ENCODE measurements at regions not wholly inside any gene's neighbourhood (a gene's known extent, or its start where the extent isn't known, plus 50 kb on each side); places are given as distances from the start of the nearest gene placed in this dataset.

DNA sequence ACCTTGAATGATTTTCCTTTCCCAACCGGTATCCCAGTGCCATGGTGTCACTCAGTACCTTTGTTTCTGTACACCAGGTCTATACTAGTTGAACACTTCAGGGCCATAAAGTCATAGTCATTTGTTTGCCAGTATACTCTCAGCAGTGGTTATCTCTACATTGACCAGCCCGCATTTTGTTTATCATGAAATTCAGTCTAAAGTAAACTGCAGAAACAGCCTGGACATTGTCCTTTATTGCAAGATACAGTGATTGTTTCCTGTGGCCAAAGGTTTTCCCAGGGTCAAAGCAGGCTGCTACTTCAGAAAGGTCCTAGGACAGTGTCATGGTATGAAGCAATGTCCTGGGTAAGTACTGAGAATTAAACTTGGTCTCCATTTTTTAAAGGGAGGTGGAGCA lies 407.4 kb downstream of the RWDD3 start:
- FAIRE-seq: no peak
- Histone ChIP-seq H4K8ac (ENCODE audit: extremely low read depth, insufficient read depth, low read length) (no peak overlapping the region), H2AK5ac (ENCODE audit: low read depth, low read length) (no peak overlapping the region), H2BK12ac (ENCODE audit: low read depth, low read length) (no peak overlapping the region), H4K20me1 (replicated peaks in 1 of 2; ENCODE audit: control insufficient read depth in 1 of 2, insufficient read depth in 2 of 2, low read length in 2 of 2) (no peaks in the 10 kb centered on the region), H3K18ac (ENCODE audit: extremely low read depth, low read length) (no peak overlapping the region), H3K9me3 (ENCODE audit: insufficient read depth in 2 of 2, low read depth in 1 of 2, low read length in 1 of 2) (no peaks in the 10 kb centered on the region), H3K36me3 (ENCODE audit: control insufficient read depth in 2 of 4, insufficient read depth in 4 of 4, low read length in 3 of 4) (no peaks in the 10 kb centered on the region), H2BK5ac (ENCODE audit: low read depth, low read length) (no peak overlapping the region), H3K4me3 (ENCODE audit: extremely low read depth in 1 of 4, insufficient read depth in 2 of 4, low read depth in 3 of 4, low read length in 4 of 4) (no peak overlapping the region), H4K5ac (ENCODE audit: insufficient read length, low read depth, low read length) (no peak overlapping the region), H3K9ac (replicated peaks in 1 of 4; ENCODE audit: extremely low read depth in 1 of 4, low read depth in 3 of 4, low read length in 3 of 4) (no peak overlapping the region), H3K27me3 (replicated peaks in 1 of 4; ENCODE audit: control insufficient read depth in 3 of 4, extremely low read depth in 1 of 4, insufficient read depth in 3 of 4, low read length in 3 of 4) (no peaks in the 10 kb centered on the region), H3K23ac (ENCODE audit: insufficient read length) (no peak overlapping the region), H3K4me1 (replicated peaks in 1 of 4; ENCODE audit: control insufficient read depth in 3 of 4, insufficient read depth in 4 of 4, low read length in 3 of 4) (no peaks in the 10 kb centered on the region), H3K4me2 (ENCODE audit: insufficient read depth in 1 of 2, low read depth in 2 of 2, low read length in 2 of 2) (no peak overlapping the region), H2BK20ac (ENCODE audit: low read length) (no peak overlapping the region), H2BK120ac (replicated peaks; ENCODE audit: low read depth, low read length) (no peak overlapping the region), H2BK15ac (ENCODE audit: low read length) (no peak overlapping the region), H3K27ac (ENCODE audit: low read depth, low read length) (no peak overlapping the region), H3K14ac (ENCODE audit: insufficient read length) (no peak overlapping the region), H3K56ac (replicated peaks; ENCODE audit: insufficient read length, low read depth, low read length) (no peak overlapping the region), H3K79me1 (ENCODE audit: low read depth, low read length) (no peaks in the 10 kb centered on the region), H3K23me2 (ENCODE audit: low read depth, low read length) (no peaks in the 10 kb centered on the region), H4K91ac (replicated peaks; ENCODE audit: insufficient read length, low read length) (no peak overlapping the region), H3K79me2 (ENCODE audit: control insufficient read depth in 1 of 2, insufficient read depth in 2 of 2, low read length in 2 of 2) (no peaks in the 10 kb centered on the region), H3K4ac (replicated peaks; ENCODE audit: insufficient read length, low read depth, low read length) (no peak overlapping the region), H2AFZ (ENCODE audit: low read length) (no peak overlapping the region)
- CTCF ChIA-PET (ENCODE audit: partially characterized antibody): no interaction called here
- POLR2A ChIA-PET (ENCODE audit: partially characterized antibody): no interaction called here
- WGBS, 2 experiments (ENCODE audit: extremely low coverage in 1 of 2, insufficient coverage in 1 of 2, insufficient read length in 1 of 2, insufficient replicate concordance in 2 of 2, low coverage in 1 of 2, low lambda C conversion rate in 2 of 2, missing lambda C conversion rate in 1 of 2): 84% methylated on average over 2 of the region's 2 CpGs; no CpG with 5 or more reads in 1 of the 2 experiments
- TF ChIP-seq POLR2AphosphoS5 (IDR thresholded peaks at IDR 0.05; ENCODE audit: low read depth, low read length) (no peak), CTBP2 (IDR thresholded peaks at IDR 0.05; ENCODE audit: borderline replicate concordance, insufficient read depth, insufficient read length, low read length) (no peak), EP300 (IDR thresholded peaks at IDR 0.05; ENCODE audit: borderline replicate concordance in 1 of 2, low read depth in 2 of 2, low read length in 2 of 2) (no peak), TAF7 (optimal IDR thresholded peaks at IDR 0.05; ENCODE audit: borderline replicate concordance, low read depth, low read length) (no peak), BCL11A (IDR thresholded peaks at IDR 0.05; ENCODE audit: low read depth in 2 of 2, low read length in 2 of 2) (no peak), CTCF (IDR thresholded peaks at IDR 0.05; ENCODE audit: control extremely low read depth in 1 of 3, insufficient read depth in 1 of 3, low read depth in 1 of 3, low read length in 3 of 3) (no peak), YY1 (IDR thresholded peaks at IDR 0.05; ENCODE audit: low read depth, low read length) (no peak), TBP (IDR thresholded peaks at IDR 0.05; ENCODE audit: low read depth, low read length) (no peak), JUN (IDR thresholded peaks at IDR 0.05; ENCODE audit: low read depth, low read length) (no peak), GABPA (IDR thresholded peaks at IDR 0.05; ENCODE audit: borderline replicate concordance, insufficient read depth, low read length) (no peak)
- DNase-seq (ENCODE audit: low read depth in 1 of 2, low spot score in 2 of 2): no peak

All from H1 (cell line).